ENCODE measurements at regions not wholly inside any gene's neighbourhood (a gene's known extent, or its start where the extent isn't known, plus 50 kb on each side); places are given as distances from the start of the nearest gene placed in this dataset.

DNA sequence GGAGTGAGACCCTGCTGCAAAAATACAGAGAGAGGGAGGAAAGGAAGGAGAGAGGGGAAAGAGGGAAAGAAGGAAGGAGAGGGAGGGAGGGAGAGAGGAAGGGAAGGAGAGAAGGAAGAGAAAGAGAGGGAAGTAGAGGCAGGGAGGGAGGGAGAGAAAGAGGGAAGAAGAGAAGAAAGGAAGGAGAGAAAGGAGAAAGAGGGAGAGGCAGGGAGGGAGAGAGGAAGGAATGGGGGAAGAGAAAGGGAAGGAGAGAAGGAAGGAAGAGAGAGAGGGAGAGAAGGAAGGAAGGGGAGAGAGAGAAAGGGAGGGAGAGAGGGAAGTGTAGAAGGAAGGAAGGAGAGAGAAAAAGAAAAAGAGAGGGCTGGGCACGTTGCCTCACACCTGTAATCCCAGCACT is 121.7 kb downstream of the TMEM130 start:
- TF ChIP-seq, protein P1, sequence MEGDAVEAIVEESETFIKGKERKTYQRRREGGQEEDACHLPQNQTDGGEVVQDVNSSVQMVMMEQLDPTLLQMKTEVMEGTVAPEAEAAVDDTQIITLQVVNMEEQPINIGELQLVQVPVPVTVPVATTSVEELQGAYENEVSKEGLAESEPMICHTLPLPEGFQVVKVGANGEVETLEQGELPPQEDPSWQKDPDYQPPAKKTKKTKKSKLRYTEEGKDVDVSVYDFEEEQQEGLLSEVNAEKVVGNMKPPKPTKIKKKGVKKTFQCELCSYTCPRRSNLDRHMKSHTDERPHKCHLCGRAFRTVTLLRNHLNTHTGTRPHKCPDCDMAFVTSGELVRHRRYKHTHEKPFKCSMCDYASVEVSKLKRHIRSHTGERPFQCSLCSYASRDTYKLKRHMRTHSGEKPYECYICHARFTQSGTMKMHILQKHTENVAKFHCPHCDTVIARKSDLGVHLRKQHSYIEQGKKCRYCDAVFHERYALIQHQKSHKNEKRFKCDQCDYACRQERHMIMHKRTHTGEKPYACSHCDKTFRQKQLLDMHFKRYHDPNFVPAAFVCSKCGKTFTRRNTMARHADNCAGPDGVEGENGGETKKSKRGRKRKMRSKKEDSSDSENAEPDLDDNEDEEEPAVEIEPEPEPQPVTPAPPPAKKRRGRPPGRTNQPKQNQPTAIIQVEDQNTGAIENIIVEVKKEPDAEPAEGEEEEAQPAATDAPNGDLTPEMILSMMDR (IDR thresholded peaks at IDR 0.05; ENCODE audit: low read length), result no peak
- TF ChIP-seq EZH2phosphoT487 (IDR thresholded peaks at IDR 0.05; ENCODE audit: low read length), result no peak
- TF ChIP-seq EZH2 (optimal IDR thresholded peaks at IDR 0.05; ENCODE audit: low read depth, low read length), result no peak

Data from MM.1S (cell line).